OCI-LY3 (cell line): ENCODE measurements at regions not wholly inside any gene's neighbourhood (a gene's known extent, or its start where the extent isn't known, plus 50 kb on each side); places are given as distances from the start of the nearest gene placed in this dataset.

ENCODE experiments used
- H2AFZ ChIP-seq: fragments of 200-600, 300-600 bp; shearing (Covaris generic); 2 replicates; pipeline ENCODE4 v1.6.0; 2014; ENCODE audit warnings: antibody characterized with exemption, low read depth, low read length
- H3K27ac ChIP-seq: fragments of 200-600, 300-600 bp; sonication (generic); 2 replicates; pipeline ENCODE4 v1.5.1; 2014; ENCODE audit warnings: mild to moderate bottlenecking, low read length, moderate library complexity, mixed read lengths
- H3K27me3 ChIP-seq: fragments of 200-600, 300-600 bp; sonication (generic); 2 replicates; pipeline ENCODE4 v1.6.1; 2014; ENCODE audit warnings: low read depth, low read length, mixed read lengths
- H3K36me3 ChIP-seq: fragments of 200-600, 300-600 bp; sonication (generic); replicated peaks from 2 replicates; pipeline ENCODE3; 2014; ENCODE audit warnings: low read depth, low read length, mixed read lengths
- H3K4me1 ChIP-seq: fragments of 300-600, 200-600 bp; sonication (generic); 2 replicates; pipeline ENCODE4 v1.6.1; 2014; ENCODE audit warnings: low read length, mixed read lengths
- H3K4me2 ChIP-seq: fragments of 200-600, 300-600 bp; sonication (generic); 2 replicates; pipeline ENCODE4 v1.6.1; 2014; ENCODE audit warnings: low read length, mixed read lengths
- H3K4me3 ChIP-seq: fragments of 300-600, 200-600 bp; sonication (generic); 2 replicates; pipeline ENCODE4 v1.5.1; 2014; ENCODE audit warnings: antibody characterized with exemption, mild to moderate bottlenecking, low read length, moderate library complexity
- H3K79me2 ChIP-seq: fragments of 300-600, 200-600 bp; shearing (Covaris generic); 2 replicates; pipeline ENCODE4 v1.6.1; 2014; ENCODE audit warnings: mild to moderate bottlenecking, low read length, mixed read lengths
- H3K9ac ChIP-seq: fragments of 300-600, 200-600 bp; shearing (Covaris generic); 2 replicates; pipeline ENCODE4 v1.6.0; 2014; ENCODE audit warnings: mild to moderate bottlenecking, low read length, moderate library complexity
- H3K9me3 ChIP-seq: fragments of 200-600, 300-600 bp; shearing (Covaris generic); 2 replicates; pipeline ENCODE4 v1.6.1; 2014; ENCODE audit warnings: low read length, mixed read lengths; ENCODE audit not compliant: insufficient read depth
- H4K20me1 ChIP-seq: fragments of 200-600, 300-600 bp; sonication (generic); 2 replicates; pipeline ENCODE4 v1.6.1; 2016; ENCODE audit warnings: low read length, mixed read lengths; ENCODE audit not compliant: insufficient read depth
- CTCF ChIP-seq: fragments of 200-600, 300-600 bp; sonication (generic); IDR thresholded peaks from 2 replicates; pipeline ENCODE4 v1.5.1; 2014; ENCODE audit warnings: antibody characterized with exemption, low read length, low read depth
- EZH2phosphoT487 ChIP-seq: fragments of 200-600 bp; shearing (Covaris generic); IDR thresholded peaks from 2 replicates; pipeline ENCODE4 v1.6.1; 2018; ENCODE audit warnings: antibody characterized with exemption, mixed run types, low read depth

- no peaks in the 10 kb centered on the region for H3K79me2 ChIP-seq
- H3K36me3 ChIP-seq, result no peaks in the 10 kb centered on the region
- no peaks in the 10 kb centered on the region for H4K20me1 ChIP-seq
- H3K9me3 ChIP-seq, result no peaks in the 10 kb centered on the region
- no peak overlapping the region for H3K4me3 ChIP-seq
- H2AFZ ChIP-seq, result no peak overlapping the region
- H3K4me1 ChIP-seq, result no peaks in the 10 kb centered on the region
- H3K4me2 ChIP-seq, result no peak overlapping the region
- no peak overlapping the region for H3K9ac ChIP-seq
- TF ChIP-seq EZH2phosphoT487 (no peak), CTCF (no peak)
- H3K27ac ChIP-seq, result no peak overlapping the region
- H3K27me3 ChIP-seq, result peaks cover 20% of the 10 kb centered on the region
Measured at GRCh38 chr1:221381910-221382623, 359.8 kb downstream of the DUSP10 start.

- Histone ChIP-seq H3K4me2 (no peak overlapping the region), H3K36me3 (no peaks in the 10 kb centered on the region), H3K4me1 (no peaks in the 10 kb centered on the region), H3K9me3 (no peaks in the 10 kb centered on the region), H3K9ac (no peak overlapping the region), H3K27ac (no peak overlapping the region), H3K4me3 (no peak overlapping the region), H3K79me2 (no peaks in the 10 kb centered on the region), H4K20me1 (no peaks in the 10 kb centered on the region), H2AFZ (no peak overlapping the region), H3K27me3 (peaks cover 3% of the 10 kb centered on the region; the same call in 1 of the 2 replicates)
- TF ChIP-seq EZH2phosphoT487, result no peak
- TF ChIP-seq CTCF, result no peak
Measured at GRCh38 chr1:221392453-221392852, 349.4 kb downstream of the DUSP10 start.

GRCh38 chr1:221394011-221394544 lies 347.8 kb downstream of the DUSP10 start:
- Histone ChIP-seq H3K4me3 (no peak overlapping the region), H3K9me3 (no peaks in the 10 kb centered on the region), H4K20me1 (no peaks in the 10 kb centered on the region), H3K27ac (no peak overlapping the region), H3K4me1 (no peaks in the 10 kb centered on the region), H2AFZ (no peak overlapping the region), H3K27me3 (peaks cover 3% of the 10 kb centered on the region; the same call in 1 of the 2 replicates), H3K79me2 (no peaks in the 10 kb centered on the region), H3K4me2 (no peak overlapping the region), H3K9ac (no peak overlapping the region), H3K36me3 (no peaks in the 10 kb centered on the region)
- TF ChIP-seq EZH2phosphoT487 (no peak), CTCF (no peak)

GRCh38 chr1:221396526-221396925 lies 345.4 kb downstream of the DUSP10 start:
- no peaks in the 10 kb centered on the region for H3K9me3 ChIP-seq
- H3K27me3 ChIP-seq, result no peaks in the 10 kb centered on the region
- H3K9ac ChIP-seq, result no peak overlapping the region
- TF ChIP-seq EZH2phosphoT487 (no peak), CTCF (no peak)
- H3K4me2 ChIP-seq, result no peak overlapping the region
- H3K36me3 ChIP-seq, result no peaks in the 10 kb centered on the region
- H3K27ac ChIP-seq, result no peak overlapping the region
- H3K4me1 ChIP-seq, result no peaks in the 10 kb centered on the region
- no peak overlapping the region for H3K4me3 ChIP-seq
- no peaks in the 10 kb centered on the region for H3K79me2 ChIP-seq
- no peak overlapping the region for H2AFZ ChIP-seq
- no peaks in the 10 kb centered on the region for H4K20me1 ChIP-seq
